ENCODE measurements at regions not wholly inside any gene's neighbourhood (a gene's known extent, or its start where the extent isn't known, plus 50 kb on each side); places are given as distances from the start of the nearest gene placed in this dataset.

- no peak overlapping the region for H3K4me3 Mint-ChIP-seq
- POLR2A ChIA-PET: no interaction called here
- no peaks in the 10 kb centered on the region for H3K36me3 Mint-ChIP-seq (ENCODE audit: low read depth)
These were observed 1098.1 kb downstream of the NCAM2 start for GRCh38 chr21:22096314-22096713.

DNA sequence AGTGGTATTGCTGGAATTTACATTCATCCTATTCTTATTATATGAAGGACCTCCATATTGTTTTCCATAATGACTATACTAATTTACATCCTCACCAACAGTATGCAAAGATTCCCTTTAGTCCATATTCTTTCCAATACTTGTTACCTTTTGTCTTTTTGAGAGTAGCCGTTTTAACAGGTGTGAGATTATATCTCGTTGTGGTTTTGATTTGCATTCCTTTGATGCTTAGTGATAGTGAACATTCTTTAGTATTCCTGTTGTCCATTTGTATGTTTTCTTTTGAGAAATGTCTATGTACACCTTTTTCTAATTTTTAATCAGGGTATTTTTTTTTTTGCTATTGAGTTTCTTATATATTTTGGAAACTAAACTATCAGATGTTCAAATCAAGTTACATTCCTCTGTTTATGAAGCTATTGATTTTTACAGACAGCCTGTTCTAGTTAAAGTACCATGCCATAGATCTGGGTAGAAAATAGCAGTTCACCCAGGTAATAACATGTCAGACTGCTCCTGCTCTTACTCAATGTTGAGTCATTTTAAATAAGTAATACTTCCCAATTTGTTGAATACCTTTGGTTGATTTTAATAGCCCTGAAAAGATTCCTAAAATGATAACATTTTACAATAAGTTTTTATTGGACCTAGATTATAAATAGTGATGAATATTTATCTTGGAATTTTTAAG is 1108.7 kb downstream of the NCAM2 start:
- Mint-ChIP-seq H3K27me3 (no peaks in the 10 kb centered on the region), H3K27ac (no peak overlapping the region), H3K4me1 (ENCODE audit: low read depth) (no peaks in the 10 kb centered on the region), H3K36me3 (ENCODE audit: low read depth) (no peaks in the 10 kb centered on the region), H3K9me3 (peaks cover 4% of the 10 kb centered on the region), H3K4me3 (no peak overlapping the region)
- POLR2A ChIA-PET: no interaction called here
- Histone ChIP-seq H3K4me1 (ENCODE audit: insufficient read depth, low read length) (no peaks in the 10 kb centered on the region), H3K27ac (ENCODE audit: low read depth in 1 of 2, low read length in 2 of 2) (no peak overlapping the region), H3K36me3 (ENCODE audit: insufficient read depth, low read length) (no peaks in the 10 kb centered on the region), H3K27me3 (ENCODE audit: control insufficient read depth in 1 of 2, insufficient read depth in 2 of 2, low read length in 2 of 2) (no peaks in the 10 kb centered on the region), H3K4me3 (ENCODE audit: low read length) (no peak overlapping the region), H3K9me3 (ENCODE audit: control insufficient read depth in 1 of 2, insufficient read depth in 1 of 2, low read length in 2 of 2) (peaks cover 0 to 5% of the 10 kb centered on the region in 2 experiments)
- no peak for TF ChIP-seq CTCF (IDR thresholded peaks at IDR 0.05)
- DNase-seq (no peak), ATAC-seq (ENCODE audit: poor library complexity) (no peak)
- intact Hi-C loops (cut with DNase I, micrococcal nuclease): no loop called here
- CTCF ChIA-PET: no interaction called here

More at GRCh38 chr21:22096314-22096713, 1098.1 kb downstream of the NCAM2 start:
- H3K4me1 Mint-ChIP-seq (ENCODE audit: low read depth): no peaks in the 10 kb centered on the region
- Histone ChIP-seq H3K27ac (ENCODE audit: low read depth in 1 of 2, low read length in 2 of 2) (no peak overlapping the region), H3K9me3 (ENCODE audit: control insufficient read depth in 1 of 2, insufficient read depth in 1 of 2, low read length in 2 of 2) (peaks cover 0 to 12% of the 10 kb centered on the region in 2 experiments), H3K4me1 (ENCODE audit: insufficient read depth, low read length) (no peaks in the 10 kb centered on the region), H3K4me3 (ENCODE audit: low read length) (no peak overlapping the region), H3K36me3 (ENCODE audit: insufficient read depth, low read length) (no peaks in the 10 kb centered on the region), H3K27me3 (ENCODE audit: control insufficient read depth in 1 of 2, insufficient read depth in 2 of 2, low read length in 2 of 2) (no peaks in the 10 kb centered on the region)
- DNase-seq (no peak), ATAC-seq (ENCODE audit: poor library complexity) (no peak)
- H3K27me3 Mint-ChIP-seq: no peaks in the 10 kb centered on the region
- no peaks in the 10 kb centered on the region for H3K9me3 Mint-ChIP-seq
- no peak overlapping the region for H3K27ac Mint-ChIP-seq
- TF ChIP-seq CTCF (IDR thresholded peaks at IDR 0.05): no peak
- CTCF ChIA-PET: no interaction called here
- intact Hi-C loops (cut with DNase I, micrococcal nuclease): no loop called here

DNA sequence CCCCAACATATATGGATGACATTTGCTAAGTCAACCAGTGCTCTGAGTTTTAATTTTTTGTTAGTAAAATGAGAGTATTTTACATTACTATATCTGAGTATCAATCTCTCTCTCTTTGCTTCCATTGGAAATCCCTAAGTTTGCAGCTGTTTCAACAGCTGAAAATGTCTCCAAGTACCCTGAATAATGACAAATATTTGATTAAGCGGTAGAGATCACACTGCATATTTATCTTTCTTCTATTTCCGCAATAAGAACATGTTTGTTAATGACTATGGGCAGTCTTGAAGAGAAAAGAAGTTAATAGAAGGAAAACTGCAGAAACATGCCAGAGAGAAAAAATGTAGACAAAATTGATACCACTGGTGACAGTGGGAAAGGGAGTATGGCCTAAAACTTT is 1117.5 kb downstream of the NCAM2 start:
- CTCF ChIA-PET: no interaction called here
- no peaks in the 10 kb centered on the region for H3K9me3 Mint-ChIP-seq
- H3K36me3 ChIP-seq (ENCODE audit: insufficient read depth, low read length): no peaks in the 10 kb centered on the region
- intact Hi-C loops (cut with DNase I, micrococcal nuclease): no loop called here
- no peaks in the 10 kb centered on the region for H3K36me3 Mint-ChIP-seq (ENCODE audit: low read depth)
- TF ChIP-seq CTCF (IDR thresholded peaks at IDR 0.05): no peak
- no peaks in the 10 kb centered on the region for H3K4me1 Mint-ChIP-seq (ENCODE audit: low read depth)
- H3K4me3 ChIP-seq (ENCODE audit: low read length): no peak overlapping the region
- no peaks in the 10 kb centered on the region for H3K4me1 ChIP-seq (ENCODE audit: insufficient read depth, low read length)
- POLR2A ChIA-PET: no interaction called here
- no peak overlapping the region for H3K27ac Mint-ChIP-seq
- H3K9me3 ChIP-seq (ENCODE audit: control insufficient read depth in 1 of 2, insufficient read depth in 1 of 2, low read length in 2 of 2): peaks cover 0 to 18% of the 10 kb centered on the region in 2 experiments
- H3K27me3 ChIP-seq (ENCODE audit: control insufficient read depth in 1 of 2, insufficient read depth in 2 of 2, low read length in 2 of 2): no peaks in the 10 kb centered on the region
- DNase-seq (no peak), ATAC-seq (ENCODE audit: poor library complexity) (no peak)
- no peak overlapping the region for H3K27ac ChIP-seq (ENCODE audit: low read depth in 1 of 2, low read length in 2 of 2)
- no peak overlapping the region for H3K4me3 Mint-ChIP-seq
- H3K27me3 Mint-ChIP-seq: no peaks in the 10 kb centered on the region

All from CD4-positive, alpha-beta T cell (primary cell).